Osteoblast (primary cell): ENCODE measurements at regions not wholly inside any gene's neighbourhood (a gene's known extent, or its start where the extent isn't known, plus 50 kb on each side); places are given as distances from the start of the nearest gene placed in this dataset.

ENCODE experiments used
- DNase-seq: peaks from one replicate; pipeline ENCODE4 v3.0.0; 2011; ENCODE audit warnings: low spot score, mixed read lengths; ENCODE audit not compliant: insufficient read length; ENCODE audit errors: missing footprints
- H2AFZ ChIP-seq: 2 replicates; pipeline ENCODE4 v1.6.0; 2011; ENCODE audit warnings: mild to moderate bottlenecking, low read length
- H3K27ac ChIP-seq: 2 replicates; pipeline ENCODE4 v1.5.1; 2011; ENCODE audit warnings: mild to moderate bottlenecking, low read depth, low read length, moderate library complexity
- H3K27me3 ChIP-seq: 2 replicates; pipeline ENCODE4 v1.6.0; 2012; ENCODE audit warnings: mild to moderate bottlenecking, control low read depth, inconsistent platforms, low read length, moderate library complexity; ENCODE audit not compliant: insufficient read depth
- H3K36me3 ChIP-seq: 2 replicates; pipeline ENCODE4 v1.5.1; 2011; ENCODE audit warnings: mild to moderate bottlenecking, low read length, control low read depth, moderate library complexity; ENCODE audit not compliant: insufficient read depth
- H3K4me1 ChIP-seq: 2 replicates; pipeline ENCODE4 v1.5.1; 2011; ENCODE audit warnings: mild to moderate bottlenecking, low read length, control low read depth, moderate library complexity; ENCODE audit not compliant: insufficient read depth
- H3K4me2 ChIP-seq: 2 replicates; pipeline ENCODE4 v1.6.0; 2011; ENCODE audit warnings: mild to moderate bottlenecking, low read length; ENCODE audit not compliant: insufficient read depth
- H3K4me3 ChIP-seq: fragments of 200-600 bp; sonication (generic); 3 replicates; pipeline ENCODE4 v1.5.1; 2012; ENCODE audit warnings: mild to moderate bottlenecking, low read length, inconsistent platforms; ENCODE audit not compliant: insufficient read depth
- H3K79me2 ChIP-seq: 2 replicates; pipeline ENCODE4 v1.6.0; 2012; ENCODE audit warnings: mild to moderate bottlenecking, low read length, control low read depth, inconsistent platforms; ENCODE audit not compliant: insufficient read depth
- H3K9me3 ChIP-seq: 2 replicates; pipeline ENCODE4 v1.5.1; 2011; ENCODE audit warnings: low read depth, low read length, control low read depth
- H4K20me1 ChIP-seq: 2 replicates; pipeline ENCODE4 v1.6.0; 2012; ENCODE audit warnings: mild to moderate bottlenecking, low read length, control low read depth; ENCODE audit not compliant: insufficient read depth
- CTCF ChIP-seq: IDR thresholded peaks from 2 replicates; pipeline ENCODE4 v1.5.1; 2011; ENCODE audit warnings: mild to moderate bottlenecking, low read depth, low read length, moderate library complexity; ENCODE audit errors: extremely low read depth

DNA sequence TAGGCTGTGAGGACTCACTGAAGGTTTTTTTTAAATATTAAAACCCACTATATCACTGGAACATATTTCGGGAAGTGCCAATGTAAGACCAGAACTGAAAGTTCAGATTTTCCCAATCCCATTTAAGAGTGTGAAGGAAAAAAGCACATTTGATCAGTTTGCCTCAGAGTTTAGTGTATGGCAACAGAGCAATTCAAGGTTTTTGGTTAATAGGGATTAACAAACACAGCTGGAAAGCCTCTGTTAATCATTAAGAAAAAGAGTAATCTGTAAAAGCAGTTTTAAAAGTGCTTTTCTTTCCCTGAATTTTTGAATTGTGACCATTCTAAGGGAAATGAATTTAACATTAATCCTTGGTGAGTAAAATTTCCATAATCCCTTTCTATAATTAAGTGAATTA is 60.4 kb downstream of the NPY5R start:
- TF ChIP-seq CTCF = no peak
- no peak overlapping the region for H2AFZ ChIP-seq
- no peak overlapping the region for H3K4me3 ChIP-seq

More for the DNA sequence above, 60.4 kb downstream of the NPY5R start:
- Histone ChIP-seq H3K4me2 (no peak overlapping the region), H3K79me2 (no peaks in the 10 kb centered on the region), H3K9me3 (no peaks in the 10 kb centered on the region), H3K36me3 (no peaks in the 10 kb centered on the region), H3K4me1 (no peaks in the 10 kb centered on the region), H3K27me3 (no peaks in the 10 kb centered on the region), H3K27ac (no peak overlapping the region), H4K20me1 (no peaks in the 10 kb centered on the region)
- DNase-seq = no peak
